K562 (cell line): ENCODE measurements at regions not wholly inside any gene's neighbourhood (a gene's known extent, or its start where the extent isn't known, plus 50 kb on each side); places are given as distances from the start of the nearest gene placed in this dataset.

Experiments used
- ATAC-seq: fragments of 200-7000 bp; cut with Tn5 transposase; 3 replicates; pipeline ENCODE4 v1.9.1; 2020; ENCODE audit warnings: moderate library complexity
- BruUV-seq: library from RNA; stranded (reverse); fragments of 400-500 nt; replicated peaks from 2 replicates; lab custom pipeline; 2021; lab: Mats Ljungman, UMichigan
- CTCF ChIA-PET: fragments of 300-600 bp; formaldehyde crosslinking; extraction: SDS; loops from one replicate; lab custom pipeline; 2021; ENCODE audit warnings: low intra/inter-chr PET ratio; lab: Yijun Ruan, JAX
- POLR2A ChIA-PET: fragments of 300-600, 350-650 bp; sonication (Branson Sonifier 250); formaldehyde crosslinking; extraction: SDS; loops from one replicate; lab custom pipeline; 2021; ENCODE audit warnings: antibody characterized with exemption, inconsistent platforms; lab: Yijun Ruan, JAX
- DNase-seq, 4 experiments: peaks; one replicate each; pipeline versions ENCODE4 v3.0.0 to v3.0.0-alpha.2; 2011 to 2018; ENCODE audit warnings: low spot score in 3 of 4, mixed read lengths in 3 of 4; ENCODE audit errors: extremely low read depth in 1 of 4
- FAIRE-seq: peaks from 2 replicates; lab custom pipeline; 2011; peaks lifted over from hg19 to GRCh38; lab: Jason Lieb, UNC
- H2AFZ ChIP-seq: 2 replicates; pipeline ENCODE4 v1.6.0; 2011; ENCODE audit warnings: low read depth, low read length, control low read depth, inconsistent platforms
- H3K27ac ChIP-seq: fragments of 200-600 bp; 3 replicates; pipeline ENCODE4 v1.8.0; 2011; ENCODE audit warnings: low read depth, mild to moderate bottlenecking, control low read depth, inconsistent platforms, low read length, moderate library complexity, mixed read lengths; ENCODE audit errors: extremely low read depth
- H3K27me3 ChIP-seq, 2 experiments: fragments of 300-600 bp in 1 of 2; 2 replicates in 1 of 2; 3 replicates in 1 of 2; pipeline versions ENCODE4 v1.6.0 to v1.8.0; 2011; ENCODE audit warnings: inconsistent platforms in 2 of 2, low read length in 2 of 2, mild to moderate bottlenecking in 1 of 2, mixed read lengths in 1 of 2, moderate library complexity in 1 of 2; ENCODE audit not compliant: control insufficient read depth in 2 of 2, insufficient read depth in 2 of 2
- H3K36me3 ChIP-seq: fragments of 300-600 bp; 3 replicates; pipeline ENCODE4 v1.8.0; 2011; ENCODE audit warnings: mild to moderate bottlenecking, low read length, inconsistent platforms; ENCODE audit not compliant: control insufficient read depth, insufficient read depth
- H3K4me1 ChIP-seq, 2 experiments: fragments of 200-600 bp in 1 of 2; replicated peaks in 1 of 2; 2 replicates in 1 of 2; 3 replicates in 1 of 2; pipeline versions ENCODE4 v1.5.1 to v1.8.0; 2011; ENCODE audit warnings: inconsistent platforms in 2 of 2, low read length in 2 of 2, mild to moderate bottlenecking in 1 of 2, mixed read lengths in 1 of 2, moderate library complexity in 1 of 2; ENCODE audit not compliant: control insufficient read depth in 2 of 2, insufficient read depth in 2 of 2
- H3K4me2 ChIP-seq: 2 replicates; pipeline ENCODE4 v1.6.1; 2011; ENCODE audit warnings: low read length, control low read depth, inconsistent platforms, mixed read lengths; ENCODE audit not compliant: insufficient read depth
- H3K4me3 ChIP-seq: fragments of 200-600 bp; sonication (generic), shearing (Covaris generic); 2 replicates; pipeline ENCODE4 v1.5.1; 2016; ENCODE audit warnings: control low read depth, inconsistent platforms
- H3K79me2 ChIP-seq: fragments of 200-600 bp; 3 replicates; pipeline ENCODE4 v1.8.0; 2011; ENCODE audit warnings: low read length, inconsistent platforms; ENCODE audit not compliant: control insufficient read depth, insufficient read depth
- H3K9ac ChIP-seq, 2 experiments: 2 replicates each; pipeline versions ENCODE4 v1.6.0 to v1.6.1; 2011; ENCODE audit warnings: low read depth in 2 of 2, low read length in 2 of 2, control low read depth in 1 of 2, inconsistent platforms in 1 of 2, mild to moderate bottlenecking in 1 of 2, mixed read lengths in 1 of 2; ENCODE audit not compliant: insufficient read depth in 1 of 2
- H3K9me1 ChIP-seq: one replicate; pipeline ENCODE4 v1.6.0; 2011; ENCODE audit warnings: inconsistent platforms, mild to moderate bottlenecking, low read length, moderate library complexity; ENCODE audit not compliant: control insufficient read depth, insufficient read depth
- H3K9me3 ChIP-seq: replicated peaks from 2 replicates; pipeline ENCODE4 v1.5.1; 2011; ENCODE audit warnings: low read depth, low read length, inconsistent platforms; ENCODE audit not compliant: control insufficient read depth, insufficient read depth
- H4K20me1 ChIP-seq: replicated peaks from 2 replicates; pipeline ENCODE4 v1.6.1; 2011; ENCODE audit warnings: low read length, inconsistent platforms, mixed read lengths; ENCODE audit not compliant: control insufficient read depth, insufficient read depth
- CBFA2T3 ChIP-seq: fragments of 450-650 bp; IDR thresholded peaks from 2 replicates; pipeline ENCODE4 v1.6.1; 2017
- ETV6 ChIP-seq, 3 experiments: fragments of 150-350 bp in 1 of 3; sonication (generic) in 1 of 3; formaldehyde crosslinking in 1 of 3; IDR thresholded peaks; 2 replicates each; pipeline versions ENCODE4 v1.6.1 to v1.8.0; 2014 to 2022; ENCODE audit warnings: borderline replicate concordance in 2 of 3, low read depth in 2 of 3, antibody characterized with exemption in 1 of 3, low read length in 1 of 3, mild to moderate bottlenecking in 1 of 3, missing genetic modification reagents in 1 of 3
- FOXJ3 ChIP-seq: sonication (generic); formaldehyde crosslinking; IDR thresholded peaks from 2 replicates; pipeline ENCODE4 v1.4.0; 2020; ENCODE audit warnings: mild to moderate bottlenecking, missing genetic modification reagents
- PHF21A ChIP-seq: fragments of 450-650 bp; IDR thresholded peaks from 2 replicates; pipeline ENCODE4 v1.6.1; 2017; ENCODE audit warnings: low read depth, borderline replicate concordance
- RBM14 ChIP-seq: fragments of 200-400 bp; formaldehyde crosslinking; IDR thresholded peaks from 2 replicates; pipeline ENCODE4 v1.6.1; 2018; ENCODE audit warnings: low read depth, mild to moderate bottlenecking, low read length, moderate library complexity, borderline replicate concordance; ENCODE audit not compliant: insufficient read depth
- TFE3 ChIP-seq: fragments of 450-650 bp; formaldehyde crosslinking; IDR thresholded peaks from 2 replicates; pipeline ENCODE4 v1.4.0; 2020; ENCODE audit warnings: mild to moderate bottlenecking, mixed read lengths
- USF1 ChIP-seq: sonication (generic); formaldehyde crosslinking; IDR thresholded peaks from 2 replicates; pipeline ENCODE4 v1.9.0; 2022; ENCODE audit warnings: mild to moderate bottlenecking, missing genetic modification reagents
- ZNF318 ChIP-seq, 2 experiments: fragments of 450-650 bp; IDR thresholded peaks; 2 replicates each; pipeline ENCODE4 v1.6.1; 2016; ENCODE audit warnings: mild to moderate bottlenecking in 2 of 2, borderline replicate concordance in 1 of 2, low read depth in 1 of 2, moderate library complexity in 1 of 2
- ZNF507 ChIP-seq: conservative IDR thresholded peaks from 2 replicates; pipeline ENCODE4 v1.6.1; 2017; ENCODE audit warnings: missing genetic modification characterization, missing compliant biosample characterization
- ZNF668 ChIP-seq: fragments of 250-450 bp; sonication (Bioruptor Pico); IDR thresholded peaks from 2 replicates; pipeline ENCODE4 v1.8.0; 2022; ENCODE audit warnings: mild to moderate bottlenecking, inconsistent platforms
- WGBS: fragments of 100-300 bp; shearing (Covaris generic); methylation state at CpG from one replicate; pipeline ENCODE4 v1.1.6; 2016; ENCODE audit warnings: low coverage, mixed read lengths; ENCODE audit not compliant: insufficient coverage; ENCODE audit errors: missing lambda C conversion rate; 5-methylcytosine and 5-hydroxymethylcytosine counted together
- in situ Hi-C: fragments of 300-500 bp; cut with MboI; formaldehyde crosslinking; loops from 4 replicates; pipeline ENCODE4 v1.15.0; 2018; ENCODE audit warnings: inconsistent platforms, mixed read lengths
- intact Hi-C: fragments of 100-400 bp; cut with micrococcal nuclease; formaldehyde crosslinking; loops from 2 replicates; pipeline ENCODE4 v1.14.2; 2022

GRCh38 chr9:129386812-129387177 lies 208.7 kb upstream of the IER5L start:
- Histone ChIP-seq H3K79me2 (no peaks in the 10 kb centered on the region), H4K20me1 (no peaks in the 10 kb centered on the region), H3K4me3 (no peak overlapping the region), H3K36me3 (no peaks in the 10 kb centered on the region), H3K27ac (no peak overlapping the region), H2AFZ (no peak overlapping the region), H3K27me3 (peaks cover 0 to 15% of the 10 kb centered on the region in 2 experiments; a peak in 1 of 5 replicates), H3K9me1 (no peaks in the 10 kb centered on the region), H3K4me2 (no peak overlapping the region), H3K9ac (no peak overlapping the region), H3K4me1 (peaks cover 0 to 13% of the 10 kb centered on the region in 2 experiments; a peak in 3 of 5 replicates), H3K9me3 (no peaks in the 10 kb centered on the region)
- in situ Hi-C loops (no loop called here), intact Hi-C loops (no loop called here)
- DNase-seq = no peak
- FAIRE-seq = no peak
- WGBS = 20% methylated on average over 6 of the region's 6 CpGs
- ATAC-seq = no peak
- BruUV-seq = no TSS peak
- CTCF ChIA-PET = no interaction called here
- POLR2A ChIA-PET = no interaction called here
- no peak for TF ChIP-seq ZNF318 (IDR thresholded peaks at IDR 0.05; ENCODE audit: borderline replicate concordance in 1 of 2, low read depth in 1 of 2)
- TF ChIP-seq USF1 (CRISPR knock-in tag) = no peak
- TF ChIP-seq FOXJ3 (CRISPR knock-in tag) = no peak
- TF ChIP-seq ZNF668 (CRISPR knock-in tag) = no peak
- no peak for TF ChIP-seq RBM14
- no peak for TF ChIP-seq TFE3 (CRISPR knock-in tag)
- no peak for TF ChIP-seq ZNF507 (tag)
- no peak for TF ChIP-seq PHF21A
- TF ChIP-seq CBFA2T3 = no peak
- no peak for TF ChIP-seq ETV6 (IDR thresholded peaks at IDR 0.05; ENCODE audit: borderline replicate concordance in 1 of 2, low read depth in 2 of 2, low read length in 1 of 2)
- no peak for TF ChIP-seq ETV6 (CRISPR knock-in tag; IDR thresholded peaks at IDR 0.05; ENCODE audit: borderline replicate concordance)
